Endothelial cell of umbilical vein (primary cell): ENCODE measurements at regions not wholly inside any gene's neighbourhood (a gene's known extent, or its start where the extent isn't known, plus 50 kb on each side); places are given as distances from the start of the nearest gene placed in this dataset.

Source experiments
- BruUV-seq: library from RNA; stranded (reverse); fragments of 400-500 nt; replicated peaks from 2 replicates; lab custom pipeline; 2021; lab: Mats Ljungman, UMichigan
- CTCF ChIA-PET: fragments of 300-600, 350-600 bp; sonication (Branson Sonifier 250); formaldehyde crosslinking; loops from one replicate; lab custom pipeline; 2021; ENCODE audit warnings: antibody characterized with exemption, inconsistent platforms; lab: Charles Lee
- POLR2A ChIA-PET: fragments of 300-600, 350-600 bp; sonication (Branson Sonifier 250); formaldehyde crosslinking; loops from one replicate; lab custom pipeline; 2021; ENCODE audit warnings: antibody characterized with exemption, inconsistent platforms; lab: Charles Lee
- DNase-seq: peaks from one replicate; pipeline ENCODE4 v3.0.0-alpha.2; 2011; ENCODE audit warnings: low read depth, low spot score
- FAIRE-seq: peaks from 2 replicates; lab custom pipeline; 2011; peaks lifted over from hg19 to GRCh38; lab: Jason Lieb, UNC
- H2AFZ ChIP-seq: 2 replicates; pipeline ENCODE4 v1.6.0; 2012; ENCODE audit warnings: low read depth, low read length, control low read depth, inconsistent platforms
- H3K27ac ChIP-seq: 2 replicates; pipeline ENCODE4 v1.5.1; 2011; ENCODE audit warnings: low read depth, mild to moderate bottlenecking, control low read depth, low read length, moderate library complexity; ENCODE audit not compliant: insufficient read depth
- H3K27me3 ChIP-seq, 2 experiments: 2 replicates each; pipeline versions ENCODE4 v1.6.0 to v1.6.1; 2011; ENCODE audit warnings: low read length in 2 of 2, mixed read lengths in 1 of 2; ENCODE audit not compliant: control insufficient read depth in 2 of 2, insufficient read depth in 2 of 2
- H3K36me3 ChIP-seq, 2 experiments: 2 replicates in 1 of 2; 3 replicates in 1 of 2; pipeline ENCODE4 v1.5.1; 2011; ENCODE audit warnings: low read length in 2 of 2, mild to moderate bottlenecking in 1 of 2, moderate library complexity in 1 of 2; ENCODE audit not compliant: control insufficient read depth in 2 of 2, insufficient read depth in 2 of 2; ENCODE audit errors: extremely low read depth in 1 of 2
- H3K4me1 ChIP-seq: 3 replicates; pipeline ENCODE4 v1.5.1; 2011; ENCODE audit warnings: mild to moderate bottlenecking, low read length; ENCODE audit not compliant: control insufficient read depth, insufficient read depth; ENCODE audit errors: extremely low read depth
- H3K4me2 ChIP-seq: 2 replicates; pipeline ENCODE4 v1.6.1; 2011; ENCODE audit warnings: low read length, control low read depth, mixed read lengths; ENCODE audit not compliant: insufficient read depth
- H3K4me3 ChIP-seq, 3 experiments: fragments of 200-600 bp in 1 of 3; sonication (generic), shearing (Covaris generic) in 1 of 3; replicated peaks in 1 of 3; 2 replicates each; pipeline ENCODE4 v1.5.1; 2011 to 2016; ENCODE audit warnings: control low read depth in 3 of 3, low read length in 3 of 3, mild to moderate bottlenecking in 2 of 3, inconsistent platforms in 1 of 3, low read depth in 1 of 3, moderate library complexity in 1 of 3; ENCODE audit not compliant: insufficient read depth in 1 of 3
- H3K79me2 ChIP-seq: 2 replicates; pipeline ENCODE4 v1.6.0; 2012; ENCODE audit warnings: low read length, inconsistent platforms; ENCODE audit not compliant: control insufficient read depth, insufficient read depth
- H3K9ac ChIP-seq: replicated peaks from 2 replicates; pipeline ENCODE3; 2011; ENCODE audit warnings: low read length, control low read depth; ENCODE audit not compliant: insufficient read depth; ENCODE audit errors: extremely low read depth
- H3K9me1 ChIP-seq: replicated peaks from 3 replicates; pipeline ENCODE4 v1.6.0; 2011; ENCODE audit warnings: mild to moderate bottlenecking, low read length; ENCODE audit not compliant: control insufficient read depth, insufficient read depth; ENCODE audit errors: extremely low read depth
- H3K9me3 ChIP-seq: replicated peaks from 2 replicates; pipeline ENCODE4 v1.5.1; 2012; ENCODE audit warnings: low read length, inconsistent platforms; ENCODE audit not compliant: control insufficient read depth, insufficient read depth
- H4K20me1 ChIP-seq: replicated peaks from 2 replicates; pipeline ENCODE3; 2011; ENCODE audit warnings: mild to moderate bottlenecking, low read length; ENCODE audit not compliant: control insufficient read depth, insufficient read depth; ENCODE audit errors: extremely low read depth
- EZH2 ChIP-seq: IDR thresholded peaks from 2 replicates; pipeline ENCODE4 v1.6.1; 2012; ENCODE audit warnings: borderline replicate concordance, low read depth, mild to moderate bottlenecking, moderate library complexity, low read length, inconsistent platforms; ENCODE audit not compliant: severe bottlenecking
- GATA2 ChIP-seq: IDR thresholded peaks from 2 replicates; pipeline ENCODE4 v1.7.0; 2011; ENCODE audit warnings: low read depth, mild to moderate bottlenecking, moderate library complexity, mixed read lengths, low read length; ENCODE audit not compliant: insufficient read length, insufficient read depth
- JUN ChIP-seq: IDR thresholded peaks from 2 replicates; pipeline ENCODE4 v1.6.1; 2011; ENCODE audit warnings: borderline replicate concordance, low read depth; ENCODE audit not compliant: insufficient read length, insufficient read depth
- MYC ChIP-seq: IDR thresholded peaks from one replicate; pipeline ENCODE4 v1.6.1; 2011; ENCODE audit warnings: mild to moderate bottlenecking, low read depth, low read length
- POLR2A ChIP-seq: IDR thresholded peaks from 2 replicates; pipeline ENCODE4 v1.6.1; 2012; ENCODE audit warnings: low read depth, mild to moderate bottlenecking, control low read depth, low read length
- POLR2AphosphoS5 ChIP-seq: IDR thresholded peaks from 2 replicates; pipeline ENCODE4 v1.6.1; 2012; ENCODE audit warnings: low read depth, mild to moderate bottlenecking, control low read depth, low read length, moderate library complexity; ENCODE audit not compliant: insufficient read depth
- dilution Hi-C: fragments of 300-500 bp; cut with MboI; formaldehyde crosslinking; loops from one replicate; pipeline ENCODE4 v1.15.0; 2019; ENCODE audit warnings: low sequenced_read_pairs; ENCODE audit not compliant: extremely low pct_ligation_motif_present
- intact Hi-C: fragments of 100-400 bp; cut with micrococcal nuclease; formaldehyde crosslinking; loops from one replicate; pipeline ENCODE4 v1.10.0; 2022
- TF ChIP-seq, protein P1 (sequence below): IDR thresholded peaks from 2 replicates; pipeline ENCODE4 v1.6.1; 2011; ENCODE audit not compliant: insufficient read depth, insufficient read length
- TF ChIP-seq, protein P2 (sequence below), 2 donors: IDR thresholded peaks; 1 replicate in 1 of 2; 2 replicates in 1 of 2; pipeline ENCODE4 v1.5.1; 2011; ENCODE audit warnings: low read length in 2 of 2, mild to moderate bottlenecking in 2 of 2, moderate library complexity in 2 of 2, control low read depth in 1 of 2, inconsistent platforms in 1 of 2, low read depth in 1 of 2; ENCODE audit not compliant: insufficient read depth in 1 of 2; ENCODE audit errors: extremely low read depth in 1 of 2

DNA sequence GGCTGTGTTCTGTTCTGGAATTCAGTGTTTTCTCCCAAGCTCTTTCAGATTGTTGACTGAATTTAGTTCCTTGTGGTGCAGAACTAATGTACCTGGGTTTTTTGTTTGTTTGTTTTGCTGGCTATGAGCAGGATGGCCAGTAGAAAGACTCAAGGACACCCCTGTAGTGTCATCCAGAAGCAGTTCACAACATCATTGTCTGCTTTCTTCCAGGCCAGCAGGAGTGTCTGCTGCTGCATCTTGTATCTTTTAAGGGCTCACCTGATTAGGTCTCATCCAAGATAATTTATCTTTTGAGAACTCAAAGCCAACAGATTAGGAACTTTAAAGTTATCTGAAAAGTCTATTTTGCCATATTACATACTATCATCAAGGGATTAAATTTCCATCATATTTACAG lies 318.5 kb upstream of the MC4R start:
- H3K4me3 ChIP-seq: no peak overlapping the region
- dilution Hi-C loops: no loop called here

More for the DNA sequence above, 318.5 kb upstream of the MC4R start:
- ChIA-PET CTCF (interaction anchor here (1.0 kb wide), 1 partner anchor 811 kb away, joined by 3 read pairs; no protein-coding TSS in a partner anchor), POLR2A (no interaction called here)
- Histone ChIP-seq H3K9me3 (no peaks in the 10 kb centered on the region), H3K27ac (no peak overlapping the region), H2AFZ (no peak overlapping the region), H3K79me2 (no peaks in the 10 kb centered on the region), H3K9ac (no peak overlapping the region), H3K27me3 (no peaks in the 10 kb centered on the region), H3K4me2 (no peak overlapping the region), H3K4me1 (peaks cover 9% of the 10 kb centered on the region), H4K20me1 (no peaks in the 10 kb centered on the region), H3K9me1 (no peaks in the 10 kb centered on the region), H3K36me3 (no peaks in the 10 kb centered on the region)
- TF ChIP-seq JUN (no peak), EZH2 (no peak), GATA2 (no peak), POLR2AphosphoS5 (no peak), MYC (no peak), POLR2A (no peak)
- TF ChIP-seq, protein P1, sequence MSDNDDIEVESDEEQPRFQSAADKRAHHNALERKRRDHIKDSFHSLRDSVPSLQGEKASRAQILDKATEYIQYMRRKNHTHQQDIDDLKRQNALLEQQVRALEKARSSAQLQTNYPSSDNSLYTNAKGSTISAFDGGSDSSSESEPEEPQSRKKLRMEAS: no peak
- TF ChIP-seq, protein P2, sequence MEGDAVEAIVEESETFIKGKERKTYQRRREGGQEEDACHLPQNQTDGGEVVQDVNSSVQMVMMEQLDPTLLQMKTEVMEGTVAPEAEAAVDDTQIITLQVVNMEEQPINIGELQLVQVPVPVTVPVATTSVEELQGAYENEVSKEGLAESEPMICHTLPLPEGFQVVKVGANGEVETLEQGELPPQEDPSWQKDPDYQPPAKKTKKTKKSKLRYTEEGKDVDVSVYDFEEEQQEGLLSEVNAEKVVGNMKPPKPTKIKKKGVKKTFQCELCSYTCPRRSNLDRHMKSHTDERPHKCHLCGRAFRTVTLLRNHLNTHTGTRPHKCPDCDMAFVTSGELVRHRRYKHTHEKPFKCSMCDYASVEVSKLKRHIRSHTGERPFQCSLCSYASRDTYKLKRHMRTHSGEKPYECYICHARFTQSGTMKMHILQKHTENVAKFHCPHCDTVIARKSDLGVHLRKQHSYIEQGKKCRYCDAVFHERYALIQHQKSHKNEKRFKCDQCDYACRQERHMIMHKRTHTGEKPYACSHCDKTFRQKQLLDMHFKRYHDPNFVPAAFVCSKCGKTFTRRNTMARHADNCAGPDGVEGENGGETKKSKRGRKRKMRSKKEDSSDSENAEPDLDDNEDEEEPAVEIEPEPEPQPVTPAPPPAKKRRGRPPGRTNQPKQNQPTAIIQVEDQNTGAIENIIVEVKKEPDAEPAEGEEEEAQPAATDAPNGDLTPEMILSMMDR (IDR thresholded peaks at IDR 0.05; ENCODE audit: extremely low read depth in 1 of 2, insufficient read depth in 1 of 2, low read depth in 1 of 2, low read length in 2 of 2): no peak
- DNase-seq: no peak
- intact Hi-C loops: loop anchor here (5.0 kb wide), 1 partner anchor 286 kb away; no protein-coding TSS in a partner anchor
- BruUV-seq: no TSS peak
- FAIRE-seq: no peak
